ENCODE measurements at regions not wholly inside any gene's neighbourhood (a gene's known extent, or its start where the extent isn't known, plus 50 kb on each side); places are given as distances from the start of the nearest gene placed in this dataset.

GRCh38 chr22:22139364-22139763, 105.2 kb upstream of the VPREB1 start:
- POLR2A ChIA-PET: interaction anchor here (0.7 kb wide), 1 partner anchor 91 kb away, joined by 3 read pairs; no protein-coding TSS in a partner anchor
- no CpG with 5 or more reads among the region's 1 CpG for WGBS (ENCODE audit: insufficient coverage)

DNA sequence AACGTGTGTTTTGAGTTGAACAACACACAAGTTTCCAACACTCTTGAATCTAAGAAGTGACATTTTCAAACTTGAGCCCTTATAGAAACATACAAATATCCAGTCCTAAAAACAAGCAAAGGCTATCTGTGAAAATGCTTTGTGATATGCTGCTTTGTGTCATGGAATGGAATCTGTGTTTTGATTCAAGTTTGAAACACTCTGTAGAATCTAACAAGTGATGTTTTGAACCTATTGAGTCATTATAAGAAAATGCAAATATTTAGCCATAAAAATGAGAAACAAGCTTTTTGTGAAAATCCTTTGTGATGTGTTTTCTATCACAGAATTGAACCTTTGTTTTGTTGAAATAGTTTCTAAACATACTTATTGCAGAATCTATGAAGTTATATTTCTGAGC, 105.7 kb upstream of the VPREB1 start:
- WGBS (ENCODE audit: insufficient coverage): 100% methylated on average over 1 of the region's 1 CpG
- POLR2A ChIA-PET: interaction anchor here (0.7 kb wide), 1 partner anchor 92 kb away, joined by 3 read pairs; no protein-coding TSS in a partner anchor
- Histone ChIP-seq H3K27me3 (replicated peaks in 2 of 5; ENCODE audit: control insufficient read depth in 4 of 5, insufficient read depth in 5 of 5, low read length in 4 of 5) (peaks cover 0 to 10% (median 2%) of the 10 kb centered on the region in 5 experiments), H3K36me3 (ENCODE audit: control insufficient read depth in 4 of 4, insufficient read depth in 4 of 4, low read length in 3 of 4) (no peaks in the 10 kb centered on the region), H3K4me1 (ENCODE audit: control extremely low read depth in 1 of 4, control insufficient read depth in 4 of 4, insufficient read depth in 4 of 4, low read length in 3 of 4) (no peaks in the 10 kb centered on the region), H3K9me3 (ENCODE audit: control extremely low read depth in 1 of 5, control insufficient read depth in 4 of 5, insufficient read depth in 2 of 5, low read depth in 1 of 5, low read length in 4 of 5) (no peaks in the 10 kb centered on the region), H3K4me3 (ENCODE audit: control insufficient read depth in 1 of 7, extremely low read depth in 1 of 7, insufficient read depth in 4 of 7, low read depth in 2 of 7, low read length in 6 of 7) (no peak overlapping the region), H3K27ac (ENCODE audit: insufficient read depth in 1 of 2, low read depth in 1 of 2, low read length in 2 of 2, poor library complexity in 1 of 2, severe bottlenecking in 2 of 2) (no peak overlapping the region)
- no peak for DNase-seq
- CTCF ChIA-PET: no interaction called here

More at GRCh38 chr22:22139364-22139763, 105.2 kb upstream of the VPREB1 start:
- no peak for DNase-seq
- no peaks in the 10 kb centered on the region for H3K36me3 ChIP-seq (ENCODE audit: control insufficient read depth in 4 of 4, insufficient read depth in 4 of 4, low read length in 3 of 4)
- no peak overlapping the region for H3K4me3 ChIP-seq (ENCODE audit: control insufficient read depth in 1 of 7, extremely low read depth in 1 of 7, insufficient read depth in 4 of 7, low read depth in 2 of 7, low read length in 6 of 7)
- H3K4me1 ChIP-seq (ENCODE audit: control extremely low read depth in 1 of 4, control insufficient read depth in 4 of 4, insufficient read depth in 4 of 4, low read length in 3 of 4): no peaks in the 10 kb centered on the region
- H3K27ac ChIP-seq (ENCODE audit: insufficient read depth in 1 of 2, low read depth in 1 of 2, low read length in 2 of 2, poor library complexity in 1 of 2, severe bottlenecking in 2 of 2): no peak overlapping the region
- H3K9me3 ChIP-seq (ENCODE audit: control extremely low read depth in 1 of 5, control insufficient read depth in 4 of 5, insufficient read depth in 2 of 5, low read depth in 1 of 5, low read length in 4 of 5): no peaks in the 10 kb centered on the region
- CTCF ChIA-PET: no interaction called here
- peaks cover 0 to 10% (median 2%) of the 10 kb centered on the region in 5 experiments for H3K27me3 ChIP-seq (replicated peaks in 2 of 5; ENCODE audit: control insufficient read depth in 4 of 5, insufficient read depth in 5 of 5, low read length in 4 of 5)

GRCh38 chr22:22137891-22138290, 106.7 kb upstream of the VPREB1 start:
- ChIA-PET CTCF (interaction anchor here (1.4 kb wide), 1 partner anchor 20 kb away, joined by 4 read pairs; no protein-coding TSS in a partner anchor), POLR2A (no interaction called here)
- no CpG with 5 or more reads among the region's 2 CpGs for whole genome bisulfite sequencing (ENCODE audit: insufficient coverage)
- H3K9me3 ChIP-seq (ENCODE audit: control extremely low read depth in 1 of 5, control insufficient read depth in 4 of 5, insufficient read depth in 2 of 5, low read depth in 1 of 5, low read length in 4 of 5): no peaks in the 10 kb centered on the region
- H3K4me1 ChIP-seq (ENCODE audit: control extremely low read depth in 1 of 4, control insufficient read depth in 4 of 4, insufficient read depth in 4 of 4, low read length in 3 of 4): no peaks in the 10 kb centered on the region
- H3K4me3 ChIP-seq (ENCODE audit: control insufficient read depth in 1 of 7, extremely low read depth in 1 of 7, insufficient read depth in 4 of 7, low read depth in 2 of 7, low read length in 6 of 7): no peak overlapping the region
- peaks cover 0 to 10% (median 2%) of the 10 kb centered on the region in 5 experiments for H3K27me3 ChIP-seq (replicated peaks in 2 of 5; ENCODE audit: control insufficient read depth in 4 of 5, insufficient read depth in 5 of 5, low read length in 4 of 5)
- no peak overlapping the region for H3K27ac ChIP-seq (ENCODE audit: insufficient read depth in 1 of 2, low read depth in 1 of 2, low read length in 2 of 2, poor library complexity in 1 of 2, severe bottlenecking in 2 of 2)
- DNase-seq: no peak
- H3K36me3 ChIP-seq (ENCODE audit: control insufficient read depth in 4 of 4, insufficient read depth in 4 of 4, low read length in 3 of 4): no peaks in the 10 kb centered on the region

DNA sequence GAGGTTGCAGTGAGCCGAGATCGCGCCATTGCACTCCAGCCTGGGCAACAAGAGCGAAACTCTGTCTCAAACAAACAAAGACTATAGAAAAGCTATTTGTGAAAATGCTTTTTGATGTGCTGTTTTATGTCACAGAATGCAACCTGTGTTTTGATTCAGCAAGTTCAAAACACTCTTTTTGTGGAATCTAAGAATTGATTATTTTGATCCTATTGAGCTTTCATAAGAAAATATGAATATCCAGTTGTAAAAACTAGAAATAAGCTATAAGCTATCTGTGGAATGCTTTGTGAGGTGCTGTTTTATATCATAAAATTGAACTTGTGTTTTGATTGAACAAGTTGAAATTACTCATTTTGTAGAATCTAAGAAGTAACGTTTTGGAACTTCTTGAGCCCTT, 110.7 kb upstream of the VPREB1 start:
- Histone ChIP-seq H3K27me3 (replicated peaks in 2 of 5; ENCODE audit: control insufficient read depth in 4 of 5, insufficient read depth in 5 of 5, low read length in 4 of 5) (peaks cover 0 to 7% (median 2%) of the 10 kb centered on the region in 5 experiments), H3K9me3 (ENCODE audit: control extremely low read depth in 1 of 5, control insufficient read depth in 4 of 5, insufficient read depth in 2 of 5, low read depth in 1 of 5, low read length in 4 of 5) (no peaks in the 10 kb centered on the region), H3K27ac (ENCODE audit: insufficient read depth in 1 of 2, low read depth in 1 of 2, low read length in 2 of 2, poor library complexity in 1 of 2, severe bottlenecking in 2 of 2) (no peak overlapping the region), H3K4me3 (ENCODE audit: control insufficient read depth in 1 of 7, extremely low read depth in 1 of 7, insufficient read depth in 4 of 7, low read depth in 2 of 7, low read length in 6 of 7) (no peak overlapping the region), H3K36me3 (ENCODE audit: control insufficient read depth in 4 of 4, insufficient read depth in 4 of 4, low read length in 3 of 4) (no peaks in the 10 kb centered on the region), H3K4me1 (ENCODE audit: control extremely low read depth in 1 of 4, control insufficient read depth in 4 of 4, insufficient read depth in 4 of 4, low read length in 3 of 4) (no peaks in the 10 kb centered on the region)
- CTCF ChIA-PET: interaction anchor here (1.0 kb wide), 1 partner anchor 27 kb away, joined by 3 read pairs; no protein-coding TSS in a partner anchor
- 89% methylated on average over 3 of the region's 5 CpGs for WGBS (ENCODE audit: insufficient coverage)
- no peak for DNase-seq
- POLR2A ChIA-PET: no interaction called here

- no peak for DNase-seq
- peaks cover 0 to 3% (median 0%) of the 10 kb centered on the region in 5 experiments for H3K27me3 ChIP-seq (replicated peaks in 2 of 5; ENCODE audit: control insufficient read depth in 4 of 5, insufficient read depth in 5 of 5, low read length in 4 of 5)
- ChIA-PET CTCF (no interaction called here), POLR2A (no interaction called here)
- no peak overlapping the region for H3K4me3 ChIP-seq (ENCODE audit: control insufficient read depth in 1 of 7, extremely low read depth in 1 of 7, insufficient read depth in 4 of 7, low read depth in 2 of 7, low read length in 6 of 7)
- H3K36me3 ChIP-seq (ENCODE audit: control insufficient read depth in 4 of 4, insufficient read depth in 4 of 4, low read length in 3 of 4): no peaks in the 10 kb centered on the region
- no peaks in the 10 kb centered on the region for H3K4me1 ChIP-seq (ENCODE audit: control extremely low read depth in 1 of 4, control insufficient read depth in 4 of 4, insufficient read depth in 4 of 4, low read length in 3 of 4)
- 90% methylated on average over 2 of the region's 3 CpGs for WGBS (ENCODE audit: insufficient coverage)
- no peak overlapping the region for H3K27ac ChIP-seq (ENCODE audit: insufficient read depth in 1 of 2, low read depth in 1 of 2, low read length in 2 of 2, poor library complexity in 1 of 2, severe bottlenecking in 2 of 2)
- H3K9me3 ChIP-seq (ENCODE audit: control extremely low read depth in 1 of 5, control insufficient read depth in 4 of 5, insufficient read depth in 2 of 5, low read depth in 1 of 5, low read length in 4 of 5): no peaks in the 10 kb centered on the region
Observed at GRCh38 chr22:22130953-22131608, 113.5 kb upstream of the VPREB1 start.

DNA sequence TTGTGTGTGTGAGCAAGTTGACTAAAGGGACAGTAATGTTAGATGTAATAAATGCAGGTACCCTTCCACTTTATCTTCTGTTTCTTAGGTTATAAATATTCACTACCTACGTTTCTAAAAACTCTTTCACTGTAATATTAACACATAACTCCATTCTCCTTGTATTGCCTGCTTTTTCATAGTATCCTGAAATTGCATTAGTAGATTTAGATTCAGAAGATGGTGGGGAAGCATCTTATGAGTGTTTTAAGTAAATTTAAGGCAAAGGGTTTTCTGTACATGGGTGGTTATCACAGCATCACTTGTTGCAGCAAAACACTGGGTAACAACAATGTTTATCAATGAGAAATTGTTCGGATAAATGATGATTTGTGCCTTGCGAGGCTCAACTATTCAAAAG, 115.2 kb upstream of the VPREB1 start:
- no peak for DNase-seq
- no peak overlapping the region for H3K4me3 ChIP-seq (ENCODE audit: control insufficient read depth in 1 of 7, extremely low read depth in 1 of 7, insufficient read depth in 4 of 7, low read depth in 2 of 7, low read length in 6 of 7)
- POLR2A ChIA-PET: no interaction called here
- H3K36me3 ChIP-seq (ENCODE audit: control insufficient read depth in 4 of 4, insufficient read depth in 4 of 4, low read length in 3 of 4): no peaks in the 10 kb centered on the region
- WGBS (ENCODE audit: insufficient coverage): 75% methylated on average over 1 of the region's 3 CpGs
- no peaks in the 10 kb centered on the region for H3K4me1 ChIP-seq (ENCODE audit: control extremely low read depth in 1 of 4, control insufficient read depth in 4 of 4, insufficient read depth in 4 of 4, low read length in 3 of 4)
- no peaks in the 10 kb centered on the region for H3K9me3 ChIP-seq (ENCODE audit: control extremely low read depth in 1 of 5, control insufficient read depth in 4 of 5, insufficient read depth in 2 of 5, low read depth in 1 of 5, low read length in 4 of 5)
- no peak overlapping the region for H3K27ac ChIP-seq (ENCODE audit: insufficient read depth in 1 of 2, low read depth in 1 of 2, low read length in 2 of 2, poor library complexity in 1 of 2, severe bottlenecking in 2 of 2)
- CTCF ChIA-PET: no interaction called here
- no peaks in the 10 kb centered on the region for H3K27me3 ChIP-seq (replicated peaks in 2 of 5; ENCODE audit: control insufficient read depth in 4 of 5, insufficient read depth in 5 of 5, low read length in 4 of 5)

DNA sequence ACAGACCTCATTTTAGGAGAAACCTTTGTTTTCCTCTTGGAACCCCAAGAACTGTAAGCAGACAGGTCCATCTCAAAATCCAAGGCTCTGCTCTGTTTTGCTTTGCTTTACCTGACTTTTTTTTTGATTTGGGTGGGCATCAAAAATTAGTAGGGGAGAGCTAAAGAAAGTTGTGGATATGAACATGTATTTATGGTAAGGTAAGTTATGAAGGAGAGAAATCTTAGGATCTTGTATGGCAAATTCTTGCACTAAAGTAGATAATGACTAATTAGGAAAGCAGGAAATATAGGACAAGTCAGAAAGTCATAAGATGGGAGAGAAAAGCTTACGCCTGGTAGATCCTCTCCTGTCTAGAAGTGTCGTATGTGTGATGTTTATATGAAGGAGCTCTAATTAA, 116.1 kb upstream of the VPREB1 start:
- DNase-seq: no peak
- no peaks in the 10 kb centered on the region for H3K4me1 ChIP-seq (ENCODE audit: control extremely low read depth in 1 of 4, control insufficient read depth in 4 of 4, insufficient read depth in 4 of 4, low read length in 3 of 4)
- CTCF ChIA-PET: no interaction called here
- peaks cover 0 to 2% (median 0%) of the 10 kb centered on the region in 5 experiments for H3K27me3 ChIP-seq (replicated peaks in 2 of 5; ENCODE audit: control insufficient read depth in 4 of 5, insufficient read depth in 5 of 5, low read length in 4 of 5)
- H3K27ac ChIP-seq (ENCODE audit: insufficient read depth in 1 of 2, low read depth in 1 of 2, low read length in 2 of 2, poor library complexity in 1 of 2, severe bottlenecking in 2 of 2): no peak overlapping the region
- no peaks in the 10 kb centered on the region for H3K9me3 ChIP-seq (ENCODE audit: control extremely low read depth in 1 of 5, control insufficient read depth in 4 of 5, insufficient read depth in 2 of 5, low read depth in 1 of 5, low read length in 4 of 5)
- no peak overlapping the region for H3K4me3 ChIP-seq (ENCODE audit: control insufficient read depth in 1 of 7, extremely low read depth in 1 of 7, insufficient read depth in 4 of 7, low read depth in 2 of 7, low read length in 6 of 7)
- no peaks in the 10 kb centered on the region for H3K36me3 ChIP-seq (ENCODE audit: control insufficient read depth in 4 of 4, insufficient read depth in 4 of 4, low read length in 3 of 4)
- WGBS (ENCODE audit: insufficient coverage): 100% methylated on average over 2 of the region's 2 CpGs
- POLR2A ChIA-PET: no interaction called here

Data from common myeloid progenitor, CD34-positive (primary cell).